Glutamatergic neuron (in vitro differentiated cells): ENCODE measurements at regions not wholly inside any gene's neighbourhood (a gene's known extent, or its start where the extent isn't known, plus 50 kb on each side); places are given as distances from the start of the nearest gene placed in this dataset.

Source experiments
- DNase-seq: peaks from one replicate; pipeline ENCODE4 v3.0.0; 2022
- H3K27ac Mint-ChIP-seq: one replicate; pipeline ENCODE4 v1.8.0; 2020; ENCODE audit warnings: mild to moderate bottlenecking, mixed read lengths, inconsistent platforms; ENCODE audit not compliant: unreplicated experiment
- H3K27me3 Mint-ChIP-seq: one replicate; pipeline ENCODE4 v1.8.0; 2020; ENCODE audit warnings: mild to moderate bottlenecking, moderate library complexity, mixed read lengths, inconsistent platforms; ENCODE audit not compliant: unreplicated experiment
- H3K36me3 Mint-ChIP-seq: one replicate; pipeline ENCODE4 v1.8.0; 2020; ENCODE audit warnings: mild to moderate bottlenecking, mixed read lengths, inconsistent platforms; ENCODE audit not compliant: unreplicated experiment
- H3K4me1 Mint-ChIP-seq: one replicate; pipeline ENCODE4 v1.8.0; 2020; ENCODE audit warnings: mild to moderate bottlenecking, low read depth, mixed read lengths, inconsistent platforms; ENCODE audit not compliant: unreplicated experiment
- H3K4me3 Mint-ChIP-seq: one replicate; pipeline ENCODE4 v1.8.0; 2020; ENCODE audit warnings: mild to moderate bottlenecking, mixed read lengths, inconsistent platforms; ENCODE audit not compliant: unreplicated experiment
- H3K9me3 Mint-ChIP-seq: one replicate; pipeline ENCODE4 v1.8.0; 2020; ENCODE audit warnings: mild to moderate bottlenecking, moderate library complexity, mixed read lengths, inconsistent platforms; ENCODE audit not compliant: unreplicated experiment
- CTCF ChIP-seq: fragments of 200-600 bp; sonication (generic); IDR thresholded peaks from one replicate; pipeline ENCODE4 v1.5.0; 2021; ENCODE audit not compliant: partially characterized antibody, unreplicated experiment

GRCh38 chr4:122005064-122005755, 53.4 kb upstream of the TRPC3 start:
- TF ChIP-seq CTCF, result no peak
- H3K36me3 Mint-ChIP-seq, result no peaks in the 10 kb centered on the region
- peaks cover 5% of the 10 kb centered on the region for H3K27me3 Mint-ChIP-seq
- H3K4me1 Mint-ChIP-seq, result no peaks in the 10 kb centered on the region
- no peaks in the 10 kb centered on the region for H3K9me3 Mint-ChIP-seq
- no peak overlapping the region for H3K4me3 Mint-ChIP-seq
- no peak for DNase-seq
- no peak overlapping the region for H3K27ac Mint-ChIP-seq

GRCh38 chr4:122003335-122003734, 51.5 kb upstream of the TRPC3 start:
- TF ChIP-seq CTCF, result peak; percentile 44
- DNase-seq, result peak; percentile 17

More at GRCh38 chr4:122003335-122003734, 51.5 kb upstream of the TRPC3 start:
- Mint-ChIP-seq H3K9me3 (no peaks in the 10 kb centered on the region), H3K27ac (no peak overlapping the region), H3K27me3 (peaks cover 5% of the 10 kb centered on the region), H3K36me3 (no peaks in the 10 kb centered on the region), H3K4me1 (no peaks in the 10 kb centered on the region), H3K4me3 (no peak overlapping the region)
